ENCODE measurements at regions not wholly inside any gene's neighbourhood (a gene's known extent, or its start where the extent isn't known, plus 50 kb on each side); places are given as distances from the start of the nearest gene placed in this dataset.

GRCh38 chr16:79714440-79714839 lies 113.9 kb upstream of the MAF start:
- TF ChIP-seq, protein P1, sequence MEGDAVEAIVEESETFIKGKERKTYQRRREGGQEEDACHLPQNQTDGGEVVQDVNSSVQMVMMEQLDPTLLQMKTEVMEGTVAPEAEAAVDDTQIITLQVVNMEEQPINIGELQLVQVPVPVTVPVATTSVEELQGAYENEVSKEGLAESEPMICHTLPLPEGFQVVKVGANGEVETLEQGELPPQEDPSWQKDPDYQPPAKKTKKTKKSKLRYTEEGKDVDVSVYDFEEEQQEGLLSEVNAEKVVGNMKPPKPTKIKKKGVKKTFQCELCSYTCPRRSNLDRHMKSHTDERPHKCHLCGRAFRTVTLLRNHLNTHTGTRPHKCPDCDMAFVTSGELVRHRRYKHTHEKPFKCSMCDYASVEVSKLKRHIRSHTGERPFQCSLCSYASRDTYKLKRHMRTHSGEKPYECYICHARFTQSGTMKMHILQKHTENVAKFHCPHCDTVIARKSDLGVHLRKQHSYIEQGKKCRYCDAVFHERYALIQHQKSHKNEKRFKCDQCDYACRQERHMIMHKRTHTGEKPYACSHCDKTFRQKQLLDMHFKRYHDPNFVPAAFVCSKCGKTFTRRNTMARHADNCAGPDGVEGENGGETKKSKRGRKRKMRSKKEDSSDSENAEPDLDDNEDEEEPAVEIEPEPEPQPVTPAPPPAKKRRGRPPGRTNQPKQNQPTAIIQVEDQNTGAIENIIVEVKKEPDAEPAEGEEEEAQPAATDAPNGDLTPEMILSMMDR (IDR thresholded peaks at IDR 0.05), result no peak
- no peak for TF ChIP-seq EP300 (IDR thresholded peaks at IDR 0.05)
